AG09319 (cell line): ENCODE measurements at regions not wholly inside any gene's neighbourhood (a gene's known extent, or its start where the extent isn't known, plus 50 kb on each side); places are given as distances from the start of the nearest gene placed in this dataset.

Experiments used
- DNase-seq: peaks from one replicate; pipeline ENCODE4 v3.0.0-alpha.2; 2010; ENCODE audit warnings: low read depth; ENCODE audit errors: extremely low read depth
- TF ChIP-seq, protein P1 (sequence below): IDR thresholded peaks from 2 replicates; pipeline ENCODE4 v1.5.1; 2011; ENCODE audit warnings: low read depth, mild to moderate bottlenecking, inconsistent platforms, low read length, moderate library complexity

GRCh38 chr3:69607466-69608305 is 131.6 kb upstream of the MITF start:
- TF ChIP-seq, protein P1, sequence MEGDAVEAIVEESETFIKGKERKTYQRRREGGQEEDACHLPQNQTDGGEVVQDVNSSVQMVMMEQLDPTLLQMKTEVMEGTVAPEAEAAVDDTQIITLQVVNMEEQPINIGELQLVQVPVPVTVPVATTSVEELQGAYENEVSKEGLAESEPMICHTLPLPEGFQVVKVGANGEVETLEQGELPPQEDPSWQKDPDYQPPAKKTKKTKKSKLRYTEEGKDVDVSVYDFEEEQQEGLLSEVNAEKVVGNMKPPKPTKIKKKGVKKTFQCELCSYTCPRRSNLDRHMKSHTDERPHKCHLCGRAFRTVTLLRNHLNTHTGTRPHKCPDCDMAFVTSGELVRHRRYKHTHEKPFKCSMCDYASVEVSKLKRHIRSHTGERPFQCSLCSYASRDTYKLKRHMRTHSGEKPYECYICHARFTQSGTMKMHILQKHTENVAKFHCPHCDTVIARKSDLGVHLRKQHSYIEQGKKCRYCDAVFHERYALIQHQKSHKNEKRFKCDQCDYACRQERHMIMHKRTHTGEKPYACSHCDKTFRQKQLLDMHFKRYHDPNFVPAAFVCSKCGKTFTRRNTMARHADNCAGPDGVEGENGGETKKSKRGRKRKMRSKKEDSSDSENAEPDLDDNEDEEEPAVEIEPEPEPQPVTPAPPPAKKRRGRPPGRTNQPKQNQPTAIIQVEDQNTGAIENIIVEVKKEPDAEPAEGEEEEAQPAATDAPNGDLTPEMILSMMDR, result no peak

GRCh38 chr3:69605867-69606266 is 133.4 kb upstream of the MITF start:
- TF ChIP-seq, protein P1, result no peak
- DNase-seq, result no peak

More at GRCh38 chr3:69607466-69608305, 131.6 kb upstream of the MITF start:
- no peak for DNase-seq

DNA sequence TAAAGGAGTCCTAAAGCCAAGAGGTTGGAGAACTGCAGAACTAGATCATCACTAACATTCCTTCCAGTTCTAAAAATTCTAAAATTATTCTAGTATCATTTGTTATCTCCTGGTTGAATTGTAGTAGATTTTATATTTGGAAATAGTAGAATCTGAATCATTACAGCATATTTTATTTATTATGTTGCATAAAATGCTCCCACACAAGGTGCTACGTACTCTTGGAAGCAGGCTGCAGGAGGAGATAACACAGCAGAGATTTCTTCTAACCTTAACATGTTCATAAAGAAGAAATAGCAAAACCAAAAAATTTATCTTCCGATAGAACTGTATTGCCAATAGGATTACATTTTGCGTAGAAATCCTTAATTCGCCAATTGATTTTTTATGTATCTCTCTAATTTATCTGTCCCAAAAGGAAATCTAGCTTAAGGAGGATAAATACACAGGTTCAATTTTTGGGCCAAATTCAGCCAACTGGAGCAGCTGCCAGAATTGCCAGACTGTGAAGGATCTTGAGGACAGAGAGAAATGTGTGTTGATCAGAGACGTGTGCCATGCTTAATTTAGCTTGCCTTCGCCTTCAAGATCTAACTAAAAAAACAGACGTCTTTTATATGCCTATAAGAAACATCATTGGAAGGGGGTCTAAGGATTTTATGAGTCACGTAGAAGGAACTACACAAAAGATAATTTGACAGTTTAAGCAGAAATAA is 134.4 kb upstream of the MITF start:
- DNase-seq, result no peak
- TF ChIP-seq, protein P1, result no peak

GRCh38 chr3:69602112-69602511 is 137.2 kb upstream of the MITF start:
- DNase-seq, result no peak
- TF ChIP-seq, protein P1, result no peak

GRCh38 chr3:69594286-69594685 is 145.0 kb upstream of the MITF start:
- TF ChIP-seq, protein P1, result no peak

GRCh38 chr3:69591164-69591736 is 148.0 kb upstream of the MITF start:
- no peak for DNase-seq
- TF ChIP-seq, protein P1, result no peak

More at GRCh38 chr3:69594286-69594685, 145.0 kb upstream of the MITF start:
- DNase-seq, result no peak

DNA sequence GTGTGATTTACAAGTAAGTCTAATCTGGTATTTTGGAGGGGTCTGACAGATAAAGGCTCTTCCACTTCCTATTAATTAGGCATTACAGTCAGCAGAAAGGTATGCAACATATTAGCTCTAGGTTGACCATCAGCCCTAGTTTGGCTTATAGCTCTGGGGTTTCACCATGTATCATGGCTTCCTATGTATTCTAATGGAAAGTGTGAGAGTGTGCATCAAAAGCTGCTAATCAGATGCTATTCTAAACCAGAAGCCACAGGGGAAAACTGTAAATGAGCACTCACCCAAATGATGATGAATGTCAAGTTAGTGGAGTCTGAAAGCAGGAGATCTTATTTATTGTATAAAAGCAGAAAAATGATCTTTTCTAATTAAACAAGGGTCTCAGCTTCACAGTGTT is 149.2 kb upstream of the MITF start:
- DNase-seq, result no peak
- TF ChIP-seq, protein P1, result no peak
